ENCODE measurements at regions not wholly inside any gene's neighbourhood (a gene's known extent, or its start where the extent isn't known, plus 50 kb on each side); places are given as distances from the start of the nearest gene placed in this dataset.

GRCh38 chr9:85359161-85359560, 382.6 kb downstream of the AGTPBP1 start:
- intact Hi-C loops (cut with DNase I): no loop called here
- H3K36me3 ChIP-seq: no peaks in the 10 kb centered on the region

GRCh38 chr9:85349046-85349445, 392.7 kb downstream of the AGTPBP1 start:
- no peak overlapping the region for H3K4me3 ChIP-seq
- intact Hi-C loops (cut with DNase I): no loop called here

More at GRCh38 chr9:85359161-85359560, 382.6 kb downstream of the AGTPBP1 start:
- Histone ChIP-seq H3K27ac (no peak overlapping the region), H3K4me1 (no peaks in the 10 kb centered on the region), H3K4me3 (no peak overlapping the region), H3K9me3 (no peaks in the 10 kb centered on the region), H3K27me3 (no peaks in the 10 kb centered on the region)
- TF ChIP-seq CTCF (IDR thresholded peaks at IDR 0.05): no peak
- DNase-seq: no peak
- no peak for ATAC-seq

GRCh38 chr9:85347541-85347940, 394.2 kb downstream of the AGTPBP1 start:
- no peak for DNase-seq
- no peak for ATAC-seq
- Histone ChIP-seq H3K36me3 (no peaks in the 10 kb centered on the region), H3K9me3 (no peaks in the 10 kb centered on the region), H3K27ac (no peak overlapping the region), H3K27me3 (no peaks in the 10 kb centered on the region), H3K4me3 (no peak overlapping the region), H3K4me1 (no peaks in the 10 kb centered on the region)
- intact Hi-C loops (cut with DNase I): no loop called here
- no peak for TF ChIP-seq CTCF (IDR thresholded peaks at IDR 0.05)

More at GRCh38 chr9:85349046-85349445, 392.7 kb downstream of the AGTPBP1 start:
- no peak overlapping the region for H3K27ac ChIP-seq
- no peak for ATAC-seq
- no peaks in the 10 kb centered on the region for H3K36me3 ChIP-seq
- no peaks in the 10 kb centered on the region for H3K9me3 ChIP-seq
- no peak for DNase-seq
- no peaks in the 10 kb centered on the region for H3K27me3 ChIP-seq
- H3K4me1 ChIP-seq: no peaks in the 10 kb centered on the region
- no peak for TF ChIP-seq CTCF (IDR thresholded peaks at IDR 0.05)

GRCh38 chr9:85344901-85345300, 396.9 kb downstream of the AGTPBP1 start:
- no peak for DNase-seq
- Histone ChIP-seq H3K27ac (no peak overlapping the region), H3K9me3 (no peaks in the 10 kb centered on the region), H3K4me3 (no peak overlapping the region), H3K4me1 (no peaks in the 10 kb centered on the region), H3K27me3 (no peaks in the 10 kb centered on the region), H3K36me3 (no peaks in the 10 kb centered on the region)
- no peak for TF ChIP-seq CTCF (IDR thresholded peaks at IDR 0.05)
- intact Hi-C loops (cut with DNase I): no loop called here
- ATAC-seq: no peak

- no peak for TF ChIP-seq CTCF (IDR thresholded peaks at IDR 0.05)
- no peak overlapping the region for H3K27ac ChIP-seq
- no peak for ATAC-seq
- DNase-seq: no peak
- no peak overlapping the region for H3K4me3 ChIP-seq
- H3K36me3 ChIP-seq: no peaks in the 10 kb centered on the region
- no peaks in the 10 kb centered on the region for H3K9me3 ChIP-seq
- no peaks in the 10 kb centered on the region for H3K27me3 ChIP-seq
- H3K4me1 ChIP-seq: no peaks in the 10 kb centered on the region
- intact Hi-C loops (cut with DNase I): no loop called here
Observed at GRCh38 chr9:85339338-85339737, 402.4 kb downstream of the AGTPBP1 start.

- no peaks in the 10 kb centered on the region for H3K4me1 ChIP-seq
- intact Hi-C loops (cut with DNase I): no loop called here
- H3K27me3 ChIP-seq: no peaks in the 10 kb centered on the region
- no peak overlapping the region for H3K27ac ChIP-seq
- no peaks in the 10 kb centered on the region for H3K36me3 ChIP-seq
- H3K9me3 ChIP-seq: no peaks in the 10 kb centered on the region
- no peak for TF ChIP-seq CTCF (IDR thresholded peaks at IDR 0.05)
- no peak for DNase-seq
- no peak for ATAC-seq
- no peak overlapping the region for H3K4me3 ChIP-seq
Observed at GRCh38 chr9:85334228-85334627, 407.5 kb downstream of the AGTPBP1 start.
